ENCODE measurements at regions not wholly inside any gene's neighbourhood (a gene's known extent, or its start where the extent isn't known, plus 50 kb on each side); places are given as distances from the start of the nearest gene placed in this dataset.

DNA sequence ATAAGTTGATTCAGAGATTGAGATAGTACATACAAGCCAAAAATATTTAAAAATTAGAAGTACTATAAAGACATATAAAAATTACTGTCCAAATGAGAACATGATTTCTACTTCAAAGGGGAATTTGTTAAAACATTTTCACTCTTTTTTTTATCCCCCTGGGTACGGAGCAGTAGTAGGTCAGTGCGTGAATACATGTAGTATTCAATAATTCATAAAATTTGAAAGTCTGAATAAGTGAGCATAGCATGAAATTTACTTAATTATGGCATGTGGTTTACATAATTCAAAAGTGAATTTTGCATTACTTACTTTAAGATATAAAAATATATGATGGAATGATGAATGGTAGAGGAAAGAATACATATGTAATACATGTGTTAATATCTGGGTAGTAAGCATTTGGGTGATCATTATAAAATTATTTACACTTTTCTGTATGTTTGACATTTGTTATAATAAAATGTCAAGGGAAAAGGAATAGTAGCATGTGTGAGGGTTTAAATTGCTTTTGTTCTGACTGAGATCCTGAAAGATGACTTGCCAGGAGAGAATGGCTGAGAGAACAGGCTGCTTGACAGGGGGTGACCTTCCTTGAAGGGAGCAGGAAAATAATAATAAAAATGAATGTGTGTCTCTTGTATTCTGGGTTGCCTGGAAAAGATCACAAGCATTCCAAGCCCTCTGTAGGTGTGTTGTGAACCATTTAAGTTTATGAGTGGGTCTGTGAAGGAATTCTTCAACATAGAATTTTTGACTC is 1178.8 kb downstream of the ZPLD1 start:
- no peaks in the 10 kb centered on the region for H3K36me3 Mint-ChIP-seq (ENCODE audit: low read depth)
- H3K4me1 Mint-ChIP-seq (ENCODE audit: low read depth), result no peaks in the 10 kb centered on the region
- H3K27ac Mint-ChIP-seq, result no peak overlapping the region
- DNase-seq, result no peak
- no peaks in the 10 kb centered on the region for H3K9me3 Mint-ChIP-seq (ENCODE audit: insufficient read depth)
- ChIA-PET POLR2A (no interaction called here), CTCF (no interaction called here)
- ATAC-seq, result no peak
- no peak overlapping the region for H3K4me3 Mint-ChIP-seq
- no peaks in the 10 kb centered on the region for H3K27me3 Mint-ChIP-seq (ENCODE audit: low read depth)

- no peak for DNase-seq
- H3K36me3 Mint-ChIP-seq (ENCODE audit: low read depth), result no peaks in the 10 kb centered on the region
- CTCF ChIA-PET, result no interaction called here
- ATAC-seq, result no peak
- H3K4me1 Mint-ChIP-seq (ENCODE audit: low read depth), result no peaks in the 10 kb centered on the region
- POLR2A ChIA-PET, result no interaction called here
- H3K9me3 Mint-ChIP-seq (ENCODE audit: insufficient read depth), result no peaks in the 10 kb centered on the region
- no peak overlapping the region for H3K27ac Mint-ChIP-seq
- H3K27me3 Mint-ChIP-seq (ENCODE audit: low read depth), result no peaks in the 10 kb centered on the region
- no peak overlapping the region for H3K4me3 Mint-ChIP-seq
Measured at GRCh38 chr3:103614719-103615118, 1179.9 kb downstream of the ZPLD1 start.

DNA sequence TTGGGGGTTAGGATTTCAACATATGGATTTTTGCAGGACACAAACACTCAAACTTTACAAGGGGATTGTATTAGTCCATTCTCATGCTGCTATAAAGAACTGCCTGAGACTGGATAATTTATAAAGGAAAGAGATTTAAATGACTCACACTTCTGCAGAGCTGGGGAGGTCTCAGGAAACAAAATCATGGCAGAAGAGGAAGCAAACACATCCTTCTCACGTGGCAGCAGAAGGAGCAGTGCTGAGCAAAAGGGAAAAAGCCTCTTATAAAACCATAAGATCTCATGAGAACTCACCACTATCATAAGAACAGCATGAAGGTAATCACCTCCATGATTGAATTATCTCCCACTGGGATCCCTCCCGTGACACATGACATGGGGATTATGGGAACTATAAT is 1183.1 kb downstream of the ZPLD1 start:
- Mint-ChIP-seq H3K27me3 (ENCODE audit: low read depth) (no peaks in the 10 kb centered on the region), H3K4me3 (no peak overlapping the region), H3K36me3 (ENCODE audit: low read depth) (no peaks in the 10 kb centered on the region), H3K9me3 (ENCODE audit: insufficient read depth) (peaks cover 10% of the 10 kb centered on the region), H3K4me1 (ENCODE audit: low read depth) (no peaks in the 10 kb centered on the region), H3K27ac (no peak overlapping the region)
- CTCF ChIA-PET, result no interaction called here
- POLR2A ChIA-PET, result no interaction called here
- ATAC-seq, result no peak
- DNase-seq, result no peak

DNA sequence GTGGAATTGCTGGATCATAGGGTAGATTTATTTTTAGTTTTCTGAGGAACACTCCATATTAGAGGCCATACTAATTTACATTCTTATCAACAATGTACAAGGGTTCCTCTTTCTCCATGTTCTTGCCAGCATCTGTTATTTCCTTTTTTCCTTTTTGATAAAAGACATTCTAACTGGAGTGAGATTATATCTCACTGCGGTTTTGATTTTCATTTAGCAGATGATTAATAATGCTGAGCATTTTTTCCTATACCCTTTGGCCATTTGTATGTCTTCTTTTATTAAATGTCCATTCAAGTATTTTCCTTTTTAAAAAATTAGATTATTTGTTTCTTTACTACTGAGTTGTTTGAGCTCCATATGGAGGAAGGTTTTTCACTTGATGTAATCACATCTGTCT is 1189.5 kb downstream of the ZPLD1 start:
- DNase-seq (no peak), ATAC-seq (no peak)
- Mint-ChIP-seq H3K4me3 (no peak overlapping the region), H3K27me3 (ENCODE audit: low read depth) (no peaks in the 10 kb centered on the region), H3K36me3 (ENCODE audit: low read depth) (no peaks in the 10 kb centered on the region), H3K9me3 (ENCODE audit: insufficient read depth) (peaks cover 20% of the 10 kb centered on the region), H3K27ac (no peak overlapping the region), H3K4me1 (ENCODE audit: low read depth) (no peaks in the 10 kb centered on the region)
- CTCF ChIA-PET, result no interaction called here
- POLR2A ChIA-PET, result no interaction called here

DNA sequence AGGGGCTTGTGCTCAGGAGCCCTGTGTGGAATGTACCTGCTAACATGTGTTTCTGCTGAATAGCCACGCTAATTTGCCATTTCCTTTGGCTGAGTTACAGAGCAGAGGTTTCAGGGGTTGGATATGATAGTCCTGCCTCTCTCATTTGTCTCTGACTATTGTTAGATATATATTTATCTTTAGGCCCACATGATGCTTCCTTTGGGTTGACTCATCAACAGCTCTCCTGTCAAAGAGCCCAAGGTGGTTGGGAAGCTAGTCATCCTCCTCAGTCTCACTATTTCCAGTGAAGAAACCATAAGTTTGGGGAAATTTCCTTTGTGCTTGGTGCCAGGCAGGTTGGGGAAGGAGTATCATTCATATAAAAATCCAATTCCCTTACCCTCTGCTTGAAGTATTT is 1194.6 kb downstream of the ZPLD1 start:
- Mint-ChIP-seq H3K36me3 (ENCODE audit: low read depth) (no peaks in the 10 kb centered on the region), H3K9me3 (ENCODE audit: insufficient read depth) (peaks cover 10% of the 10 kb centered on the region), H3K4me1 (ENCODE audit: low read depth) (no peaks in the 10 kb centered on the region), H3K27ac (no peak overlapping the region), H3K4me3 (no peak overlapping the region), H3K27me3 (ENCODE audit: low read depth) (no peaks in the 10 kb centered on the region)
- CTCF ChIA-PET, result no interaction called here
- no peak for ATAC-seq
- POLR2A ChIA-PET, result no interaction called here
- DNase-seq, result no peak

GRCh38 chr3:103644450-103644849 is 1209.6 kb downstream of the ZPLD1 start:
- Mint-ChIP-seq H3K27me3 (ENCODE audit: low read depth) (no peaks in the 10 kb centered on the region), H3K27ac (no peak overlapping the region), H3K4me3 (no peak overlapping the region), H3K36me3 (ENCODE audit: low read depth) (no peaks in the 10 kb centered on the region), H3K9me3 (ENCODE audit: insufficient read depth) (no peaks in the 10 kb centered on the region), H3K4me1 (ENCODE audit: low read depth) (no peaks in the 10 kb centered on the region)
- ATAC-seq (no peak), DNase-seq (no peak)
- ChIA-PET POLR2A (no interaction called here), CTCF (no interaction called here)

GRCh38 chr3:103653996-103654395 is 1219.2 kb downstream of the ZPLD1 start:
- ATAC-seq, result no peak

GRCh38 chr3:103657756-103658155 is 1222.9 kb downstream of the ZPLD1 start:
- Mint-ChIP-seq H3K36me3 (ENCODE audit: low read depth) (no peaks in the 10 kb centered on the region), H3K27ac (no peak overlapping the region), H3K4me1 (ENCODE audit: low read depth) (no peaks in the 10 kb centered on the region), H3K9me3 (ENCODE audit: insufficient read depth) (no peaks in the 10 kb centered on the region), H3K4me3 (no peak overlapping the region), H3K27me3 (ENCODE audit: low read depth) (no peaks in the 10 kb centered on the region)
- ChIA-PET POLR2A (no interaction called here), CTCF (no interaction called here)
- ATAC-seq, result no peak
- no peak for DNase-seq

More at GRCh38 chr3:103653996-103654395, 1219.2 kb downstream of the ZPLD1 start:
- no peak for DNase-seq
- no peaks in the 10 kb centered on the region for H3K4me1 Mint-ChIP-seq (ENCODE audit: low read depth)
- H3K9me3 Mint-ChIP-seq (ENCODE audit: insufficient read depth), result no peaks in the 10 kb centered on the region
- POLR2A ChIA-PET, result no interaction called here
- H3K27me3 Mint-ChIP-seq (ENCODE audit: low read depth), result no peaks in the 10 kb centered on the region
- H3K4me3 Mint-ChIP-seq, result no peak overlapping the region
- H3K27ac Mint-ChIP-seq, result no peak overlapping the region
- CTCF ChIA-PET, result no interaction called here
- H3K36me3 Mint-ChIP-seq (ENCODE audit: low read depth), result no peaks in the 10 kb centered on the region

DNA sequence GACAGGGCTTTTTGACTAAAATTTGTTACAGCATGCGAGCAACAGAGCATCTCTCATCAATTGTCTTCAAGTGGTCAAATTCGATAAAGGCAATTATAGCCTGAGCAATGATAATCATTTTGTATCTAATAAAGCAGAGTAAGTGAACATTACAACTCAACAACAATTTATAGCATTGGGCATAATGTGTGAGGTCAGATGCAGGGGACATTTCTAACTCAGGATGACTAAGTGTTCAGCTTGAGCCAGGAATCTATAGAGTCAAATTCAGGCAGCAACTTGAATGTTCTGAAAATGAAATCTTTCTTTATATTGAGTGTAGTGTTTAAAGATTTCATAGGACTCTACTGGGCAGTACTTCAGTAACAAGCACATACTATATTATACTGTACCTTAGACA is 1226.0 kb downstream of the ZPLD1 start:
- ChIA-PET POLR2A (no interaction called here), CTCF (no interaction called here)
- Mint-ChIP-seq H3K4me1 (ENCODE audit: low read depth) (no peaks in the 10 kb centered on the region), H3K4me3 (no peak overlapping the region), H3K27ac (no peak overlapping the region), H3K9me3 (ENCODE audit: insufficient read depth) (no peaks in the 10 kb centered on the region), H3K27me3 (ENCODE audit: low read depth) (no peaks in the 10 kb centered on the region), H3K36me3 (ENCODE audit: low read depth) (no peaks in the 10 kb centered on the region)
- DNase-seq (no peak), ATAC-seq (no peak)

- H3K4me1 Mint-ChIP-seq (ENCODE audit: low read depth), result no peaks in the 10 kb centered on the region
- H3K27ac Mint-ChIP-seq, result no peak overlapping the region
- H3K36me3 Mint-ChIP-seq (ENCODE audit: low read depth), result no peaks in the 10 kb centered on the region
- POLR2A ChIA-PET, result no interaction called here
- CTCF ChIA-PET, result no interaction called here
- ATAC-seq, result no peak
- DNase-seq, result no peak
- no peak overlapping the region for H3K4me3 Mint-ChIP-seq
- no peaks in the 10 kb centered on the region for H3K27me3 Mint-ChIP-seq (ENCODE audit: low read depth)
- H3K9me3 Mint-ChIP-seq (ENCODE audit: insufficient read depth), result no peaks in the 10 kb centered on the region
Measured at GRCh38 chr3:103662591-103662990, 1227.8 kb downstream of the ZPLD1 start.

DNA sequence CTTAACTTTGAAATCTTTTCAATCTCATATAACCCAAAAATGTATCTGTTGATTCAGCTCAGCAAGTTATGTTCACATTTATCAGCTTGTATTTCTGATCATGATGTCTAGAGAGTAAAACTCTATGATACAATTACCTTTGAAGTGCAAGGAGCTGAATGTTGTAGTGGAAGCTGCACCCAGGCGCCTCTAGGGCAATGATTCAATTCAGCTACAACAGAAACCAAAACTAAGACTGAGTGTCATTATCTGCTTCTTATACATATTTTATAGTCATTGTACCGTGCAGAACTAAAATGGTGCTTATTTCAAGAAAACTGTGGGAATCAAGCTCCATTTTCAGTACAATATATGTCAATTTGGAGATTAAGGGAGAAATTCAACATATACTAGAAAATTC is 1237.5 kb downstream of the ZPLD1 start:
- H3K9me3 Mint-ChIP-seq (ENCODE audit: insufficient read depth), result no peaks in the 10 kb centered on the region
- CTCF ChIA-PET, result no interaction called here
- no peaks in the 10 kb centered on the region for H3K27me3 Mint-ChIP-seq (ENCODE audit: low read depth)
- no peaks in the 10 kb centered on the region for H3K36me3 Mint-ChIP-seq (ENCODE audit: low read depth)
- H3K4me3 Mint-ChIP-seq, result no peak overlapping the region
- ATAC-seq, result no peak
- POLR2A ChIA-PET, result no interaction called here
- no peak for DNase-seq
- H3K4me1 Mint-ChIP-seq (ENCODE audit: low read depth), result no peaks in the 10 kb centered on the region
- no peak overlapping the region for H3K27ac Mint-ChIP-seq

DNA sequence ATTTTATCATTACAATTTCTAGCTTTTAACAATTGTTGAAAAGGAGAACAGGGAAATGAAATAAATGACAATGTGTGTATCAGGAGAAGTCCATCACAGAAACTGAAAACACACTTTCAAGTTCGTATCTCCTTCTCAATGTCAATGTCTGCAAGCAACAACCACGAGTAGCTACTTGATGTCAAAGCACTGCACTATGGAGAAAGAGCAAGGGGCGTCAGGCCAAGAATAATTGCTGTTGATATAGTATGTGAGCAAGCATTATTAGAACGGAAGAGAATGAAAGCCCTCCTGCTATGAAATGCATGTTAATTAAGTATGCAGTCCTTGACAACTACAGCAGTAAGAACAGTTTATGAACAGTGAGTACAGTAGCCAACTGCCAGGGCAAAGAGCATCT is 1250.1 kb downstream of the ZPLD1 start:
- Mint-ChIP-seq H3K4me1 (ENCODE audit: low read depth) (no peaks in the 10 kb centered on the region), H3K9me3 (ENCODE audit: insufficient read depth) (no peaks in the 10 kb centered on the region), H3K27me3 (ENCODE audit: low read depth) (no peaks in the 10 kb centered on the region), H3K36me3 (ENCODE audit: low read depth) (no peaks in the 10 kb centered on the region), H3K27ac (no peak overlapping the region), H3K4me3 (no peak overlapping the region)
- CTCF ChIA-PET, result no interaction called here
- ATAC-seq, result no peak
- no peak for DNase-seq
- POLR2A ChIA-PET, result no interaction called here

- Mint-ChIP-seq H3K36me3 (ENCODE audit: low read depth) (no peaks in the 10 kb centered on the region), H3K27ac (no peak overlapping the region), H3K4me1 (ENCODE audit: low read depth) (no peaks in the 10 kb centered on the region), H3K4me3 (no peak overlapping the region), H3K27me3 (ENCODE audit: low read depth) (no peaks in the 10 kb centered on the region), H3K9me3 (ENCODE audit: insufficient read depth) (no peaks in the 10 kb centered on the region)
- DNase-seq, result no peak
- ATAC-seq, result no peak
- ChIA-PET CTCF (no interaction called here), POLR2A (no interaction called here)
Measured at GRCh38 chr3:103685939-103686338, 1251.1 kb downstream of the ZPLD1 start.
